HG02763 (cell line): ENCODE measurements at regions not wholly inside any gene's neighbourhood (a gene's known extent, or its start where the extent isn't known, plus 50 kb on each side); places are given as distances from the start of the nearest gene placed in this dataset.

Experiments used
- ATAC-seq: cut with Tn5 transposase; IDR thresholded peaks from one replicate; pipeline ENCODE4 v1.9.1; 2021; ENCODE audit warnings: mild to moderate bottlenecking, moderate library complexity; ENCODE audit not compliant: unreplicated experiment

DNA sequence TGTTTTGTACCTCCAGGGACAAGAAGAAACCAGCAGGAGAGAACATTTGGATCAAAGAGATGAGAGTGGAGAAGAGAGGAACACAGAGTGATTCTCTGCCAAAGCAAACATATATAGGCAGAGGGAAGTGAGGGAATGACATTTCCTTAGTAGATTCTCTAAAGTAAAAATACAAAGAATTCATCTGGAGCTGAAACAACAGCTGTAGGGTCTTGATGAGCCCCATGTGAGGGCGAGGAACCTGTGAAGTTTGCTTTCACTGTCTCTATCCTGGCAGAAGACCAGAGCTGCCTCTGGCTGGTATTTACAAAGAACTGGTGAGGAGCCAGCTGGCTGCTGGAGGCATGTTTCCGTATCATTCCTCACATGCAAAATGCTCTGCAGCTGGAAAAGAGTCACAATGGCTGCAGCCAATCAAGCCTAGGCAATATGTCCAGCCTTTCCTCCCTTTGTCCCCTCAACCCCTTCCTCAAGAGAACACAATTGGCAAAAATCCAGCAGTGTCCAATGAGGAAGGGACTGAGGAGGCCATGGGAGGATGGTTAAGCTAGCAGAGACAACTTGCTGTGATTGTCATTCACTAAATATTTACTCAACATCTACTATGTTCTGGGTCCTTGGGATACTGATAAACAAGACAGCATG, 122.5 kb downstream of the PHLDA1 start:
- no peak for ATAC-seq

GRCh38 chr12:75905922-75906321, 125.7 kb downstream of the PHLDA1 start:
- no peak for ATAC-seq

GRCh38 chr12:75900781-75901254, 130.8 kb downstream of the PHLDA1 start:
- no peak for ATAC-seq

DNA sequence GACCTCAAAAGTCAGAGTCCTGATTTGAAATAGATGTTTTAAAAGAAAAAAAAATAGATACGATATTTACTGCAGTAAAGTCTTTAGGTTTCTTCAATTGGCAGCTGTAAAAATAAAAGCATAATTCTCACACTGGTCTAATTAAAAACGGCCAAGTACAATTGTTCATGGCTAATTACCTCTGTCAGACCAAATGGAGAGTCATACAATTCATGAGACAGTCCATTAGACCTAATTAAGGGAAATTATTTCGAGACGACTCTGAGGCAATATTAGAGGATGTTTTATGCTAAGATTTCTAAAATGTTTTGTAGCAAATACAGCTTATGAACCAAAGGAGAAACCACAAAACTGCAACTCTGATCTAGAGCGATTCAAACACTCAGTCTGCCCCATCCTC, 131.3 kb downstream of the PHLDA1 start:
- ATAC-seq = no peak

- ATAC-seq = no peak
Observed at GRCh38 chr12:75894965-75895754, 136.4 kb downstream of the PHLDA1 start.

DNA sequence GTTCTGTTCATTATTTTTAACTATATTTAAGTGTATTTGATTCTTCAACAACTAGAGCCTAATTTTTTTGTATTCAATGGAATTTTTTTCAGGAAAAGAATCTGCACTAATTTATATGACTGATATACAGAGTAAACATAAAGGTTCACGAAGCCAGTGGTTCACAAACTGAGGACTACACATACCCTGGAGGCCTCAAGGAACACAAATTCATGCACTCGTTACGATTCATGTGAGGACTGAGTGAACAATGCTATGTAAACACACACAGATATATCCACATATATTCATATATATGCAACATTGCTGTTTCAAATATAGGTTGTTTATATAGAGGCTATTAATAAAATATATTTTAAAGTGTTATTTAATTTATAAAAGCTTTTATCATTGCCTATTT, 137.8 kb downstream of the PHLDA1 start:
- no peak for ATAC-seq

- no peak for ATAC-seq
Observed at GRCh38 chr12:75892731-75893408, 138.7 kb downstream of the PHLDA1 start.

DNA sequence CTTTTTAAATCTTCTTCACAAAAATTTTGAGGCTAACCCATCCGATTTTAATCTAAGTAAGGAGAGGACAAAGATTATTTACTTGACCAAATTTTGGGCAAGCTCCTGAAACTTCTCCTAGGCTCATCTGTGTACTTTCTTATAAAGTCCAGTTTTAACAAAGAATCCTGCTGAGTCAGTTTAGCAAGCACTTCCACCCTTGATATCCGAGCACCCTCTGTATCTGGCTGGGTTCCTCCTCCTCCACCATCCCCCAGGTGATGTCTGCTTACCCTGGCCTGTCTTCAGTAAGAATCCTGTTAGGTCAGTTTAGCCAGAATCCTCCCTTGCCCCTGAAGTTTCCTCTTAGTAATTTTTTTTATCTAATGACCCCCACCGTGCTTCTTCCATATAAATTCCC, 140.5 kb downstream of the PHLDA1 start:
- no peak for ATAC-seq

GRCh38 chr12:75890660-75891059, 140.9 kb downstream of the PHLDA1 start:
- ATAC-seq = no peak

DNA sequence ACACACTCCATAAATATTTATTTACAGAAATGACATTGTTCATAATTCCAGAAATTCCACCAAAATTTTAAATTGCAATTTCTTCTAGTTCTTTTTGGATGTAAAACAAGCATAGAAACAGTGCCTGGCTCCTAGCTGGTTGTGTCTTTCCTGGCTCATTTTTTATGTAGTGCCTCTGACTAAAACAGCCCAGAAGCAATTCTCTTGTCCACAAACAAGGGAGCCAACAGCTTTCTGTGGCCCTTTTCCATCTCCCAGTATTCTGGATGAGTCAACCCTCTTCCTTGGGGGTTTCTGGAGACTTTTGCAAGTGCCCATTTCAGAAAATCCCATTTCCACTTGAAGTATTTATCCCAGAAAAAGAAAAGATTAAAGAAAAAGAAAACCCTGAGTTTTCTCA, 141.4 kb downstream of the PHLDA1 start:
- ATAC-seq = no peak

- ATAC-seq = no peak
Observed at GRCh38 chr12:75888874-75889613, 142.5 kb downstream of the PHLDA1 start.

GRCh38 chr12:75888399-75888798, 143.2 kb downstream of the PHLDA1 start:
- ATAC-seq = no peak

- no peak for ATAC-seq
Observed at GRCh38 chr12:75887979-75888378, 143.6 kb downstream of the PHLDA1 start.

GRCh38 chr12:75884465-75884985, 147.1 kb downstream of the PHLDA1 start:
- ATAC-seq = no peak

DNA sequence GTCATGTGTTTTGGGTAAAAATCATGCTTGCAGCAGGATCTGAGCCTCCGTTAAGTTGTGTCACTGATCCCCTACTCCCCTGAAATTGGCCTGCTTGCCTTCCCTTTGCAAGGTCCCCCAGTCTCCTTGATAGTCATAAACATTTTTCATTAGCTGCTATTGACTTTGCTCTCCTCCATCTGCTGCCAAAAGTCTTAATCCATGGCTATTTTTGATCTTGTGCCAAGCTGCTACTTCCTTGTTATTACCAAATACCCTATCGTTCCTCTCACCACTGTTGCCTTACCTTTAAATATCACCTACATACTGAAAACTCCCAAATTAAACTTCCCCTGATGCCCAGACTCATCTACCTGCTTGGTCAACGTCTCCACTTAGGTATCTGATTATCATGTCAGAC, 148.3 kb downstream of the PHLDA1 start:
- ATAC-seq = no peak

- ATAC-seq = no peak
Observed at GRCh38 chr12:75882421-75882820, 149.2 kb downstream of the PHLDA1 start.

GRCh38 chr12:75881920-75882319, 149.7 kb downstream of the PHLDA1 start:
- no peak for ATAC-seq

DNA sequence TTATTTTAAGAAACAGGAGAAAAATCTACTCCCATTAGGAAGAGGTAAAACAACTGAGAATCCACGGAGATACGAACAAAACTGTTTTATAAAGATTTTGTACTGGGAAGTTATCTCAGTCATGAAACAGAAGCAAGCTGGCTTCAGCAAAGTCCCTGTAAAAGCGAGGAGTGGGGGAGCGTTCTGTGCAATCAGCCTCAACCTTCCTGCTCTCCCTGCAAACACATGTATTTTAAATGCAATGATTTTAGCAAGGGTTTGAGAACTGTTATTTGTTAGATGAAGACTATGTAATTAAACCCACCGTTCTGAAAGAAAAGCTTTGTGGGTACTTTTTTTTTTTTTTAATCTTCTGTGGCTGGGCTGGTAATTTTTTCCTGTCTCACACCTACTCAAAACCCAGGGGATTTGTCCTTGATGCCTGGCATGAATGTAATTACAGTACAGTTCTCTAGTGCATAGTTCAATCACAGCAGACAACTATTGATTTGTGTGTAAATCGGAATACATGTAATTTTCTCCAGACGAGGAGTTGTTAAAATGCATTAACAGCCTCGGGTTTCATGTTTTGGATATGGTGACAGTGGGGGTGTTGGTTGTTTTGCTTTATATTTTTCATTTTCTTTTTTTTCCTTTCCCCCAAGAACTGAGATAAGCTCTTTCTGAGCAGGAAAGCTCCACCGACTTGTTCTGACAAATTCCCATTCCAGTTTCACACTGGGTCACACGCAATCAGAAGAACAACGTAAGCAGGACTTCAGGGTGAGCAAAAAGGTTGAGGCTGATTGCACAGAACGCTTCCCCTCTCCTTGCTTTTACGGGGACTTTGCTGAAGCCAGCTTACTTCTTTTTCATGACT, 153.6 kb downstream of the PHLDA1 start:
- ATAC-seq = no peak

DNA sequence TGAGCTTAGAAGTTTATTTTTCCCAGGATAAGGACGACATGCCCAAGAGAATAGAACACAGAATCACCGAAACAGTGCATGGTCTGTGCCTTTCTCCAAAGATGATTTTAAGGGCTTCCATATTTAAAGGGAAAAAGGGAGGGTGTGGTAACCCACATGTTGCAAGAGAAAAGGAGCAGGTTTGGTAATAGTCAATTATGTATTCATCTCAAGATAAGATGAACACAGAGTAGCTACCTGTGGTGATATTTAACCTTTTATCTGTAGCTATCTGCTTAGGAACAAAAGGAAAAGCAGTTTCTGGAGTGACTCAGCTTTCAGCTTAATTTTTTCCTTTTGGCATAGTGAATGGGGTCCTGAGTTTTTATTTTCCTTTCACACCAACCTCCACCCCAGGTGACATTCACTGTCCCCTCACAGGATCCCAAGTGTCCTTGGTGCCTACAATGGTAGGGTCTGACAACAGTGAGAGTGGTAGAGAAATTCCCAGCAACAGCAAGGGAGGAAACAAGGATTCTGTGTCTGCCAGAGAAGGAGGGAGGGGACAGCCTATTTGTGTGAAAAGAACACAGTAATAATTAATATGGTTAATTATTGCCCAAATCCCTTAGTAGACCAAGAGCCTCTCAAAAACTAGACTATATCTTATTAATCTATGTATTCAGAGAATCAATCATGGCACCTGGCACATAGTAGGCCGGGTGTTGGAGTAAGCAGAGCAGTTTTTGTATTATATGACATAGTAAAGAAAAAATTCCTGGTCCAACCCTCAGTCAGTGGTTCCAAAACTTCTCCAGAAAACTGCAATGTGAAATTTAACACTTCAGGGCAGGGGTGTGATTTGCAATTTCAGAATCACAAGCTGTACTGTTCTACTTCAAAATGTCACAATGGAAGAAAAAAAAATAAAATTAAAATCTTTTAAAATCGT, 154.5 kb downstream of the PHLDA1 start:
- no peak for ATAC-seq
